ENCODE measurements at regions not wholly inside any gene's neighbourhood (a gene's known extent, or its start where the extent isn't known, plus 50 kb on each side); places are given as distances from the start of the nearest gene placed in this dataset.

DNA sequence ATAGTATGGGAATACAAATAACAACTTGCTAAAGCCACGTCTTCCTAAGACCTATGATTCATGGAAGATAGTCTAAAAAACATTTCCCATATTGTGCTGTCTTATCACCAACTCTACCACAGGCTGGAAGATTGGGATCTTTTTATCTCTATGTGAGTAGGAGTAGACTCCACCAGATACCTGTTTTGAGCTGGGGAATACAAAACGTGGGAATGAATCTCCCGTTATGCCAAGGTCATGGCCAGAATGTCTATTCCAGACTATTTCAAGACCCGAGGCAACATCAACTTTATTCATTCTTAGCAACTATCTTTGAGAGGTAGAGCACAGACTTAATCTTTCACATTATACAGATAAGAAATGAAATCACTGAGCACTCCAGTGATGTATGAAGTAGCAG lies 2350.9 kb upstream of the WWC1 start:
- DNase-seq (ENCODE audit: low read depth): no peak

DNA sequence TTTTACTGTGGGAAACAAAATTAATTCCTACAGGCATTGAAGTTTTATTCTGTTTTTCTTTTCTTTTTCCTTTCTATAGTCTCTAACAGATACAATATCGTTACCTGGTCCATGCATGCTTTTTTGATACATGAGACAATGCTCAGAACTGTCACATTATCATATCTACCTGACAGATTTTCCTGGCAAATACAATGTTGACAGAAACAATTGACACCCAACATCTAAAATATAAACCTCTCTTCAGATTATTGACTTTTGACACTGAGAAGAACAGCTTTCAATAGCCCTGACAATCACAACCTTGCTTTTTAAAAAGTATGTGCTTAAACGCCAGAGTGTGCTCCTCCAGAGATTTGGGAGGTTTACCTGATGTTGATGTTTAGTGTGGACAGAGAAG lies 2334.6 kb upstream of the WWC1 start:
- DNase-seq (ENCODE audit: low read depth): no peak

DNA sequence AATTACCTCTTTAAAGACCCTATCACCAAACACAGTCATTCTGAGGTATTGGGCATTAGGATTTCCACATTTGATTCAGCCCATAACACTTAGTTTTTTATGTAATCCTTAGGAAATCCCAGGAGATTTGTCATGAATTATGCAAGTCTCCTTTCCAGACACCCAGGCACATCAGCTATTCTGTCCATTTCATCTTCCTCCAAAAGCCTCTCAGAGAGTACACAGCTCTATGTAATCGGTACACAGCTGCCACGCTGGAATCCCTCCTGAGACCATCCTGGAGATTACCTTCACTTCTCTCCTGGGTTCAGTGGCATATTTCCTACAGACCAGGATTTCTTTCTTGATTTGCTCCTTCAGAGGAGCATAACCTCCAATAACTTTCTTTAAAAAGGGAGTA lies 2309.8 kb upstream of the WWC1 start:
- no peak for DNase-seq (ENCODE audit: low read depth)

DNA sequence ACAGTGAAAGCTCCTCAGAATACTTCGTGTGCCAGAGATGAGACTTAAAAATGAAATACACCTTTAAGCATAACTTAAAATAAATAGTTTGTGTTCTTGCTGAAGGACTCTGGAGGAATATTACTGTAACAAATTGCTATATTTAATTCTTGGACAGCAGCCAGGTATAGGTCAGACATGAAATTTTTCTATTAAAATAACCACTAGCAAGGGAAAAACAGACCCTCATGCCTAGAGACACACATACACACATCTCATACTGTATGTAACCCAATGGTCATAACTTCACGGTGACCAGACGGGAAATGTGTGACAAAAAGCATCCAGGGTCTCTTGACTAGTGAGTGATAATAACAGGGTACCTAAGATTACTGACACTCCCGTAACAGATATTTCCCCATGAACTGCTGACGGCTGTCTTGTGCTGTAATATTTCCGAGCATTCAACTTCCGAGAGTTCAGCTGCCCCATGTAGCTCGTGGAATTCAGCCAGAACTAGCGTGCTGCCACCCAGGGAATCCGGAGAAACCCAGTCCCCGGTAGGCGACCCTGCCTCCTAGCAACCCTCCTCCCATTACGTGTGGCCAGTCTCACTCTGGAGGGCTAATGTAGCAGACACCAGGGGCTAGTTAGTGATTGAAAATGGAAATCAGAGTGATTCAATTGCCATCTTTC lies 2295.1 kb upstream of the WWC1 start:
- DNase-seq (ENCODE audit: low read depth): no peak

DNA sequence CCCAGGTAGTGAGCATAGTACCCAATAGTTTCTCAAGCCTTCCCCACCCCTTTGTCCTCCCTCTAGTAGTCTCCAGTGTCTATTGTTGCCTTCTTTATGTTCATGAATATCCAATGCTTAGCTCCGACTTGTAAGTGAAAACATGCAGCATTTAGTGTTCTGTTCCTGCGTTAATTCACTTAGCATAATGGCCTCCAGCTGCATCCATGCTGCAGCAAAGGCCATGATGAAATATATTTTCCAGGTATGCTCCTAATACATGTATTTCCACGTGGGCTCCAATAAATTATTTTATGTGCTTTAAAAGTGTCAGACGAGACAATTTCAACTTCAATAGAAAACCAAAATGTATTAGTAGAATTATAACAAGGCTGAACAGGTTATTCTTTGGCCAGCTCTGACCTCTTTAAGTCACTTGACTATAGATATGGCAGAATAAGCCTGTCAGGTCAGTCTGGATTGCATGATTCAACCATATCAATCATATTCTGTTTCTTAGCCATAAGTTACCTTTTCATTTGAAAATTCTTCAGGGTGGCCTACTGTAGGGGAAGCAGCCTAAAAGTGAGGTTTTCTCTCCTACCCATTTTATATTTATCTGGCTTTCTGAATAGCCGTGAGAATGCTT lies 2291.6 kb upstream of the WWC1 start:
- no peak for DNase-seq (ENCODE audit: low read depth)

DNA sequence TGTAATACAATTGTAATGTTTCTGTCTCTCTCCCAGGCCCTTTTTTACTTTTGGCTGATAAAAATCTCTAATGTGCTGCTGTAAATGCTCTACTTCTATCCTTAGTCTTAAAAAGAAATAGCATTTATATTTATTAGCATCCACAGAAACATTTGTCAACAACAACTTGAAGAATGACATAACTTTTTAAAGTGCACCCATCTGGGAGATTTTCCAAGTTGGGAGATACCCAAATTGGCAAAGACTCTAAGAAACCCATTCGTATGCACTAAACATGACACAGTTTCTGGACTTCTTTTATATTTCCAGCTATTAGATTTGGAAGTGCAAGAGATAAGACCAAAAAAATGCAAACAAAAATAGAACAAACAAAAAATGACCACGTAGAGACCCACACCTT lies 2287.4 kb upstream of the WWC1 start:
- no peak for DNase-seq (ENCODE audit: low read depth)

DNA sequence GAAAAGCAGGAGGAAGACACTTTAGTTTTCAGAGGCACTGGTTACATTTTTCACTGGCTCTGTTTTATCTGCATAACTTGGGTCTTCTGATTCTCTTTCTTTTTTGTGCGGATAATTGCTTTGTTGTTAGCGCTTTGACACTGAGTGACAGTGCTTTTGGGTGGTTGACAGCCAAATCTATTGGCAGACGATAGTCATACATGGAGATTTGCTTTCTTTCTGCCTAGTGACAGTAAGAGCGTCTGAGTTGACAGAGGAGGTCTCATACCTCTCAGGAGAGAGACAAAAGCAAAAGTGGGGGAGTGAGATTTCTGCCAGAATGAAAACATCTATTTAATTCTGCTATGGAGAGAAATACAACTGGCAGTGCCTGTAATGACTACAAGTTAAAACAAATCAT lies 2278.0 kb upstream of the WWC1 start:
- DNase-seq (ENCODE audit: low read depth): no peak

DNA sequence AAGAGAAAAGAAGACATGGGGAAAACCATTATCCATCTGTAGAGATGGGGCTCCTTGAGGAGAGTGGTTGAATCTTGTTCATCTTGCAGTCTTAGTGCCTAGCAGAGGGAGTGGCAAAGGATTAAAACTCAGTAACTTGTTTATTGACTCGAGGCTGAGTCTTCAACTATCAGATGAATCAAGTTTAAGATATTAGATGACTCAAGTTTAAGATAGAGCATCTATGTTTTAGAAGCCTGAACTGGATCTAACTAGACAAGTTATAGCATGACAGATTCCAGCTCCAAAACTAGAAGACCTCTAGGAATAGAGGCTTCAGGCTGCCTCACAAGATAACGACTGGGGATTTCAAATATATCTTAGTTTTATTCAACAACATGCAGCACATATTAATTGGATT lies 2277.2 kb upstream of the WWC1 start:
- DNase-seq (ENCODE audit: low read depth): no peak

DNA sequence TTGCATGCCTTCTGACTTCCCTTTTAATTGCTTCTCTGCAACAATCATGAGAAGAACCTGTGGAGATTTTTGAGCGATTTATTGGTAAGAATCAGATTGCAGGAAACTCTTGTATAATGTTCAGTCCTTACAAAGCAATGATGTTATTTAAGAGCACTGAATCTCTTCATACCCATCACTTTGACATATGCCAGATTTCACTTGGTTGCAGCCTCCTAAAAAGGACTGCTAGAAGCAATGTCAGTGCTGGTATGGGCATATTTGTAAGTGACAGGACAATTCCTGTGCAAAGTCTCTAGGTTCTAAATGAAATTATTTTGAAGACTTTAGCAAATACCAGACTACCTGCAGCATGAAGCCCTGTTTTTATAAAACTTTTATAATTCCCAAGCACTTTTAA lies 2272.7 kb upstream of the WWC1 start:
- DNase-seq (ENCODE audit: low read depth): no peak

DNA sequence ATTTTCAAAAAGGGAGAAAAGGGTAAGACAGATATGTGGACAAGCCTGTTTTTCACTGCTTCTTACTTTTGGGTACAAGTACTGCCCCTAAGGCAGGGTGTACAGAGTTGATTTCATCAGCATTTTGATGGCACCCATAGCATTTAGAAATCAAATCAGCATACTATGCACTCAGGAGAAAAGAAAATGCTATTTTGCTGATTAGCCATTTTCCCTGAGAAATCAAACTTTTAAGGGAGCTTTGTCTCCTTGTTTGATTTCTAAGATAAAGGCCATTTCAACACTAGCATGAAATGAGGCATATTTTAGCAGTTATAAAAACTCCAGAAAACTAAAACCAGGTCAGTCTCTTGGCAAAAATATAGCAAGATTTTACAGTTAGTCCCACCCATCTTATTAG lies 2269.4 kb upstream of the WWC1 start:
- DNase-seq (ENCODE audit: low read depth): no peak

DNA sequence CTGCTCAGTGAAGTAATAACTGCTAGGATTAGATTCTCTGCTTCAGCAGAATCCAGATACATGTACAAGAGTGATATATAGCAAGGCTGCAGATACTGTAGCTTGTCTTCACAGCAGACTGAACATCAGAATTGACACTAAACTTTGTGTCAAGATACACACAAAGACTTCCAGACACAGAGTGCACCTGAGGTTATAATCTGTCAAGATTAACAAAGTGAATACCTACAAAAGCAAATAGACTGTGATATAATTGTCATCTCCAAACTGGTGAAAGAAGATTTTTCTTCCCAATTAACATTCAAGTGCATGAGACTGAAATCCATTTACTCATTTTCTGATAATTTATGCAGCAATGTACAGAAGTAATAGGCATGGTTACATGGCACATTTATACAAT lies 2266.5 kb upstream of the WWC1 start:
- DNase-seq (ENCODE audit: low read depth): no peak

DNA sequence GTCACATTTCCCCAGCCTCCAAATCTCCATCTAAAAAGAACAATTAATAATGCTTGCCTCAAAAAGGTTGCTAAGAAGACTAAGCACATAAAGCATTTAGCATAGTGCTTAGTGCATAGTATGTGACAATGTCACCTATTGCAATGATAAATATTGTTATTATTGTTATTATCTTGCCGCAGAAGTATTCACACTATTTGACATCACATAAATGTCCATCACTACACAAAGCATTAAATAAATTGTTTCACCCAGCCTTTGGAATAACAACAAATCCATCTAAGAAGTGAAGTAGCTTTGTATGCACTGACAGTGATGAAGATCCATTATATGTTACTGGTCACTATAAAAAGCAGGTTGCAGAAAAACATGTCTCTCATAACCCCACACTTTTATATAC lies 2263.9 kb upstream of the WWC1 start:
- DNase-seq (ENCODE audit: low read depth): no peak

DNA sequence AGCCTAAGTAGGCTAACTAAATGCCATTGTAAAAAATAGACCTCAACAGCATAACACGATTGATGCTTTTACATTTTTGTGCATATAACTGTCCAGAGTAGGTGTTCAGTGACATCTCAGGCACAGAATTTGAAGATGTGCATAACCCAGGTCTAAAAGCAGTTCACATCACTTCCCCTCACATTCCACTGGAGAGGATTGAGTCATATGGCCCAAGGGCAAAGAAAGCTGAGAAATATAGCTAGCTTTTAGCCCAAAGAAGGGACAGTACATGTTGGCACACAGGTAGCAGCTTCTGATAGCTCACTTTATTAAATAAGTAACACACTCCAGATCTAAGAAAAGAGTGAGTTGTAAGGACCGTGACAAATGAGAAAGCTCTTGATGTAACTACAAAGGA lies 2259.5 kb upstream of the WWC1 start:
- no peak for DNase-seq (ENCODE audit: low read depth)

DNA sequence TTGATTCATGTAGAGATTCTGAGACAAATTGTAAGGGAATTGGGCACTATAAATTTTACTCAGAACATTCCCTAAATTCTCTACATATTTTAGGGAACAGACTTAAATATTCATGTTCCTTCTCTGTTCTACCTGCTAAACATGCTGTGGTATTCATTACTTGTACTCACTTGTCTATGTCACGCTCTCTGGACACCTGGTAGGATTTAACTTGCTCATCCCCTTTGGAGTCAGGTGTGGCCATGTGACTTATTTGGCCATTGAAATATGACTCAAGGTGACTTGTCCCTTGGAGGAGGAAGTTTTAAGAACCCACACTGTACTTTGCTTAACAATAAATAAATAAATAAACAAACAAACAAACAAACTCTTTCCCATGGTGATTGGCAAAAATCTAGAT lies 2258.8 kb upstream of the WWC1 start:
- DNase-seq (ENCODE audit: low read depth): no peak

DNA sequence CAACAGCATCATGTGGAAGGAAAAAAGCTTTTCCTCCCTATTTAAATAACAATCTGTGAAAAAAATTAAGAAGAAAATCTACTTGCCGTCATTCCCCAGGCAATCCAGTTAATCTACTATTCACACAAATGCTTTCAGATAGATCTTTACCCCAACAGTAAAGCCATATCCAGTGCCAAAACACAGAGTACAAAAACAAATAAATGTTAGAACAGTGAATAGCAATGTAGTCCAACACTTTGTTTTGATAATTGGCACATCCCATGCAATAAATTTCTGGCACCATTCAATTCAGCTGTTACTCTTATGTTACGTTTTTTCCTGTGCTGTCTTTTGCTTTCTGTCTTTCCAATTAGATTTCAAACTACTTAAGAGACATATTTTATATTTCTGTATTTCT lies 2245.5 kb upstream of the WWC1 start:
- no peak for DNase-seq (ENCODE audit: low read depth)

DNA sequence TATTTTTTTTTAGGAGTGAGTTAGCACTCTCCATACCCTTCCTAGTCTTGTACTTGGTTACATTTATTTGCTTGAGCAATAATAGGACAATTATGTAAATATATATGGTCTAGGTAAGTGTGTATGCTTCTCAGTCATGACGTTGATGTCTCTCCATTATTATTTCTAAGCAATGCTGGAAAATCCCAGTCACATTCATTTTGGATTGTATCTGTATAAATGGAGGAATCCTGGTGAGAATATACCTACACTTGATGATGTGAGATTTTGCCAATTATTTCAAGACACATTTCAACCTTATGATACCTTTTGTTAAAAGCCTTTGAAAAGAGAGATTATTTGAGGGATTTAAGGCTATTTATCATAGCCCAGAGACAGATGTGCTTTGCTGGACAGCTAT lies 2244.5 kb upstream of the WWC1 start:
- DNase-seq (ENCODE audit: low read depth): no peak

DNA sequence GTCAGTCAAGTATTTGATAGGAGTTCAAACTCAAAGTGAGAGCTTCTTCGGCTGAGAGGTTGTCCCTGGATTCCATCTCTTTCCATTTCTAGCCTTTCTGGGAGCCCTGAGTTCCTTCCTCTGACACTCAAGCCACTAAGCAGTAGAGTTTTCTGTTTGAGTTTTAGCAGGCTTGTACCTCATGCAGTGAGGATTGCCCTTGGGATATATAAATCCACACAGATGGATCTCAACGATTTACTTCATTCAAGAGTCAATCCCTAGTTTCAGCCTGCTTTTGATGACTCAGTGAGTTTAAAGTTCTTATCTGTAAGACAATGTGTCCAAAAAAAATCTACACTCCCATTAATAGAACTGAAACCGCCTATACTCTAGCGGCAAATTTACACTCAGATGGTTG lies 2240.9 kb upstream of the WWC1 start:
- DNase-seq (ENCODE audit: low read depth): no peak

DNA sequence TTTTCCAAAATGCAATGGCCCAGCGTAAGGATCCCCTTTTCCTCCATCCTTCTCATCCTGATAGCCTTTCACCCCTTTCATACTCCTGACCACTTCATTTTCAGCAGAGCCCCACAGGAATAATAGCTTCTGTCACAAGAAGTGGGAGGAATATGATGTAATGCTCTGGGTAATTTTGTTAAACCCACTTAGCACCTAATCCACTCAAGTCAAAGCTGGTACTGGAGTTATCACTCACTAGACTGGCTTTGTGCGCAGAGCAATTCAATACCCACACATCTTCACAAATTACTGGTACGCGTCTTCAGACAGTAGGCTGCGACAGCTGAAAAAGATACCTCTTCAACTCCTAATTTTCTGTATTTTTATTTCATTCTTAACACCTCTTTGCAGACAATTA lies 2232.8 kb upstream of the WWC1 start:
- DNase-seq (ENCODE audit: low read depth): no peak

DNA sequence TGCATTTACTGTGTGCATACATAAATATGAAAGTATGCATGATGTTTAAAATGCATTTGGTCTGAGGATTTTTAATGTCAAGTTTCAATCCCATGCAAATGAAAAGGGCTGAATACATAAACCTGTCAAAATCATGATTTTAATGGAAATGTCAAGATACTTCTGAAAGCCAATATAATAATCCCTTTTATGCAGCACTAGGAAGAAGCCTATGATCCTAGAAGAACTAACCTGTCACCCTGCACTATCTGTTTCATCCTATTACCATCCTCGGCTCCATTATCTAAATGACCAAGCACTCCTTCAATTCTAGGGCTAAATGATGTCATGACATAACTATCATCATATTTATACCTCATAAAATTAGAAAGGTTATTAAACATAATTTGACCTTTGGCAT lies 2229.4 kb upstream of the WWC1 start:
- DNase-seq (ENCODE audit: low read depth): no peak

DNA sequence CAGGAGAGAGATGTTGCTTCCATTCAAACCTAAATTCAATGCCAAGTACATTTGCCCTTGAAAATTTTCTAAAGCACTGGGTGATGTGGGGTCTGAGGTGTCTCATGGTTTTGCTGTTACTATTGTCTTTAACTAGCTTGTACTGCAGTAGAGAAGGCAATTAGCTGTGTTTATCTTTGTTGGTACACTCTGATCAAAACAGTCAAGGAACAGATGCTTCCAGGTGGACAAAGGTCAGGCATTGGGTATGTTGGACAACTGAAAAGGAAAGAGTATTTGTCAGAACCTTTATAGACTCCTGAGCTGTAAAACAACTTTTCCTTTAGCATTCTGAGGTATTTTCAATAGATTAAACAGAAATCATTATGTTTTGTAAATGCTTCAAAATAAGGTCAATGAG lies 2228.7 kb upstream of the WWC1 start:
- DNase-seq (ENCODE audit: low read depth): no peak

DNA sequence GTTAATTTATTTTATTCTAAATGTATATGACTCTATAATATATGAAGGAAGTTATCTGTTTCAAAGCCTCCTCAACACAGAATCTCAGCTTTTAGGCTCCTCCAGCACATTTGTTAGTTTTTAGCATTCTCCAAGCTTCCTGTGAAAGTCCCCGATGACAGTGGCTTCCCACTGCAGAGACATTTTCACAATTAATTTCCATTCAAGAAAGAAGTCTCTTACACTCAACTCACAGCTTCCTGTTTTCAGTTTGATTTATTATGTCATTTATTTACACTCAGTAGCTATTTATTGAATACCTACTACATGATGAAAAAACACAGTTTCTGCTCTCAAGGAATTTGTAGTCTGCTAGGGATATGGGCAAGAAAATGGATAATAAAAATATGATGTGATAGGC lies 2228.2 kb upstream of the WWC1 start:
- DNase-seq (ENCODE audit: low read depth): no peak

DNA sequence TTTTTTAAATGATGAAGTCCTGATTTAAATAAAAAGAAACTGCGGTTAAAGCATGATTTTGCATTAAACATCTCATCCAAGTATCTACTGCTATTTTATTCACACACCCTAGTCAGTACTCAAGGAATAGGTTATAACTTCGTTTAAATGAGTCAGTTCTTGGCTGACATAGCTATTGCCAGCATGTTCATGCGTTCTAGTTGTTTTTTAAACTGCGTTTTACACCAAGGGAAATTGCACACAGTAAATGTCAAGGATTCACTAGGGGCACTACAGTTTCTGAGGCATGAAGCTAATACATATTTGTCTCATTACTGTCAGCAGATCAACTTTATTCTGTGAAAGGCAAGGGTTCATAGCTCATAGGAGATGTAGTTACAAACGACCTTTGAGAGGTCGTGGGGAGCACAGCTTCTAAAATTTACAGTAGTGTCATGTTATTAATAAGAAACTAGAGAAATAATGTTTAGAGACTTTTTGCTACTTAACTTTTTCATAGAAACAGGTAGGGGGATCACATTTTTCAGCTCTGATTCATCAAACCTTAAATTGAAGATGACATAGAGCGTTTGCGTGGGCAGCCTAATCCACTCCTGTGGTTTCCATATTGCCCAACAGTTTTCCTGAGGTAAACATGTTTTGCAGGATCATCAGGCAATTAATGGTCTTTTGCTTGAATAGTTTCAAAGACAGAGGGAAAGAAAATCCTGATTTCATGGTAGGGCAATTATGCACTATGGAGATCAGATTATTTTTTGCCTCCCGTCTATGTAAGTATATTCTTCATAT lies 2222.7 kb upstream of the WWC1 start:
- no peak for DNase-seq (ENCODE audit: low read depth)

DNA sequence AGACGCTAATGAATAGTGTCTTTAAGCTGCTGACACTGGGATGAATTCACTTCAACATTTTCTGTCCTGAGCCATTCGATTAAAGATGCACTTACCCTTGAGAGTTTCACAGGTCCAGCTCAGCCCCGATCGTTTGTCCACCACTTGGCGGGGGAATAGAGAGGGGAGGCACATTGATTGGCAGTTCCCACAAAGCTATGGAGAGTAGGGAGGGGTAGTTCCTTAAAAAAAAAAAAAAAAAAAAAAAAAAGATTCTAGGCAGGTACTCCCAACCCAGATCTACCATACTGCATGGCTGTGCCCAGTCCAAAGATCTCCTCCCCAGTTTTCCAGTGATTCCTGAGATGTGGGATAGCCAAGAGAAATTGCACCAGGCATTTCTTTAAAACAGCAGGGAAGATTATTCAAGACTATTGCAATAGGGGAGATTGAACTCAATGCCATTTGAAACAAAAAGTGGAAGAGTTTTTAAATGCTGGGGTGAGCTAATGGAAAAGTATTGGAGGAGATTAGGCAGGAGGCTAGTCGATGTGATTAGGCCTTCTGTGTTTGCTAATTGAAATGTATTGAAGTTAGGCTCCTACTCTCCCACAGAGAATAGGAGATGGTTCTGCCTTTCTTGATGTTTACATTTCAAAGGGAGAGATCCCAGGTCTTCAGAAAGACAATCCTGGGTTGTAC lies 2217.4 kb upstream of the WWC1 start:
- no peak for DNase-seq (ENCODE audit: low read depth)

Data from ELR (cell line).